ENCODE measurements at regions not wholly inside any gene's neighbourhood (a gene's known extent, or its start where the extent isn't known, plus 50 kb on each side); places are given as distances from the start of the nearest gene placed in this dataset.

GRCh38 chr5:2998106-2998505 lies 246.6 kb upstream of the IRX2 start:
- no peak for DNase-seq (ENCODE audit: low read depth)

GRCh38 chr5:2997179-2997578 lies 245.7 kb upstream of the IRX2 start:
- DNase-seq (ENCODE audit: low read depth) = no peak

- DNase-seq (ENCODE audit: low read depth) = no peak
Measured at GRCh38 chr5:2996687-2997086, 245.2 kb upstream of the IRX2 start.

- DNase-seq (ENCODE audit: low read depth) = no peak
Measured at GRCh38 chr5:2996248-2996647, 244.8 kb upstream of the IRX2 start.

- no peak for DNase-seq (ENCODE audit: low read depth)
Measured at GRCh38 chr5:2995667-2996066, 244.2 kb upstream of the IRX2 start.

- no peak for DNase-seq (ENCODE audit: low read depth)
Measured at GRCh38 chr5:2995035-2995434, 243.6 kb upstream of the IRX2 start.

- no peak for DNase-seq (ENCODE audit: low read depth)
Measured at GRCh38 chr5:2993771-2994170, 242.3 kb upstream of the IRX2 start.

- no peak for DNase-seq (ENCODE audit: low read depth)
Measured at GRCh38 chr5:2993301-2993700, 241.8 kb upstream of the IRX2 start.

- DNase-seq (ENCODE audit: low read depth) = no peak
Measured at GRCh38 chr5:2992806-2993205, 241.3 kb upstream of the IRX2 start.

- DNase-seq (ENCODE audit: low read depth) = no peak
Measured at GRCh38 chr5:2991884-2992283, 240.4 kb upstream of the IRX2 start.

- no peak for DNase-seq (ENCODE audit: low read depth)
Measured at GRCh38 chr5:2989517-2989916, 238.0 kb upstream of the IRX2 start.

GRCh38 chr5:2986301-2986700 lies 234.8 kb upstream of the IRX2 start:
- no peak for DNase-seq (ENCODE audit: low read depth)

GRCh38 chr5:2985718-2986117 lies 234.2 kb upstream of the IRX2 start:
- DNase-seq (ENCODE audit: low read depth) = no peak

- no peak for DNase-seq (ENCODE audit: low read depth)
Measured at GRCh38 chr5:2983583-2984300, 232.3 kb upstream of the IRX2 start.

GRCh38 chr5:2981652-2982051 lies 230.2 kb upstream of the IRX2 start:
- DNase-seq (ENCODE audit: low read depth) = no peak

- DNase-seq (ENCODE audit: low read depth) = no peak
Measured at GRCh38 chr5:2981035-2981434, 229.6 kb upstream of the IRX2 start.

GRCh38 chr5:2960294-2960693 lies 208.8 kb upstream of the IRX2 start:
- no peak for DNase-seq (ENCODE audit: low read depth)

GRCh38 chr5:2958976-2959375 lies 207.5 kb upstream of the IRX2 start:
- DNase-seq (ENCODE audit: low read depth) = no peak

- DNase-seq (ENCODE audit: low read depth) = no peak
Measured at GRCh38 chr5:2948875-2949274, 197.4 kb upstream of the IRX2 start.

GRCh38 chr5:2946315-2946714 lies 194.8 kb upstream of the IRX2 start:
- DNase-seq (ENCODE audit: low read depth) = no peak

GRCh38 chr5:2936413-2936812 lies 184.9 kb upstream of the IRX2 start:
- DNase-seq (ENCODE audit: low read depth) = no peak

GRCh38 chr5:2929779-2930178 lies 178.3 kb upstream of the IRX2 start:
- no peak for DNase-seq (ENCODE audit: low read depth)

- DNase-seq (ENCODE audit: low read depth) = no peak
Measured at GRCh38 chr5:2921651-2922050, 170.2 kb upstream of the IRX2 start.

- no peak for DNase-seq (ENCODE audit: low read depth)
Measured at GRCh38 chr5:2921176-2921575, 169.7 kb upstream of the IRX2 start.

Measured in myocyte (in vitro differentiated cells).